Inflammatory macrophage treated with lipopolysaccharide for 1 hour (primary cell): ENCODE measurements at regions not wholly inside any gene's neighbourhood (a gene's known extent, or its start where the extent isn't known, plus 50 kb on each side); places are given as distances from the start of the nearest gene placed in this dataset.

ENCODE experiments used
- DNase-seq, 2 donors: peaks; one replicate each; pipeline ENCODE4 v3.0.0-alpha.2; 2020 to 2022

DNA sequence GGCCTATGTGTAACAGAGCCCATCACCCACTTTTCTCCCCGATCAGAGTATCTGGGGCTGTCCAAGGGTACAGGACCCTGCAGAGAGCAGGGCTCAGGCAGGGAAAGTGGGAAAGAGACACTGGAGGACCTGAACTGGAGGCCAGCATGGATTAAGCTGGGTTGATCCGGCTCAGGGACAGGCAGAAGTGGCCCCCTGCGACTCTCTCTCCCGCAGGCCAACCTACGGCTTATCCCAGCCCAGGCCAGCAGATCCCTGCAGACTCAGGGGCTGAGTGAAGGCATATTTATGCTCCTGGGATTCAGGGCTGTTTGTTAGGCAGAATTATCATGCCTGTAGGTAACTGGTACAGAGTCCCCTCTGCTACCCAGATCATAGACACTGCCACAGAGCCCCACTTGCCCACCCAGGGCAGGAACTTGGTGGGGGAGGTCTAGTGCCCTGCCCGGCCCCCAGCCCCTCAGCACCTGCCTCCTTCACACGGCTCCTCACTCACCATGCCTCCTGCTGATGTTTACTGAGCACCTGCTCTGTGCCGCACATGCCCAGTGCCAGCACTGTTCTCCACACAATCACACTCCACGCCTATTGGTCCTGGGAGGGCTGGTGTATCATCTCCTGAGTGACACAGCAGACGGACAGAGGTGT, 87.3 kb downstream of the ADRA2C start:
- DNase-seq: no peak

DNA sequence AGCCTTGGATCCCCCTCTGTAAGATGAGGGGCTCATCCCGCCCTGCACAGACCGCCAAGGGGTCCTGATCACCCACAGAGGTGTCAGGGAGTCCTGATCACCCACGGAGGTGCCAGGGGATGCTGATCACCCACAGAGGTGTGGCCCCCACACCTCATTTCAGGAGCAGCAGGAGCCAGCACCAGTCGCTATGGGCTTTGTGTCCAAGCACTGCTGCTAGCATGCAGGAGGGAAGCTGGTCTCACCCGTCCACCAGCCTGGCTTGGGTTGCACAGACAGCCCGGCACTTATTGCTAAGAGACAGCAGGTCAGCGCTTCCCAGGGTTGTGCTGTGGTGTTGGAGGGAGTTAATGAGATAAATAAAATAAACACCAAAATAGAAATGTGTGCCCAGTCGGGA, 88.5 kb downstream of the ADRA2C start:
- DNase-seq: no peak

DNA sequence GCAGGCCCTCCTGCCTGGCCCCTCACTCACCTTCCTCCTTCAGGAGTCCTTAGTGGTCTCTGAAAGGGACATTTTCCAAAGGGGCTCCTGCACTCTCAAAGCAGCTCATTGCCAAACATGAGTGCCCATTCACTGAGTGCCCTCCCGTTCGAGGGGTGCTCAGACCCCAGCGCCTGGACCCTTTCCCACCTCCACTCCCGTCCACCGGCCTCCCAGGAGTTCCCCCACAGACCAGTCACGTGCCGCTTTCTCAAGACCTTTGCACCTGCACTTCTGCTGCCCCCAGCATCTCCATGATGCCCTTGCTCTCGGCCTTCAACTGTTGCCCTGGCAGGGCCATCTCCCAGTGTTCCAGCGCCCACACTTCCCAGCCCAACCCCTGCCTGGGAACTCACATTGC, 89.5 kb downstream of the ADRA2C start:
- no peak for DNase-seq

DNA sequence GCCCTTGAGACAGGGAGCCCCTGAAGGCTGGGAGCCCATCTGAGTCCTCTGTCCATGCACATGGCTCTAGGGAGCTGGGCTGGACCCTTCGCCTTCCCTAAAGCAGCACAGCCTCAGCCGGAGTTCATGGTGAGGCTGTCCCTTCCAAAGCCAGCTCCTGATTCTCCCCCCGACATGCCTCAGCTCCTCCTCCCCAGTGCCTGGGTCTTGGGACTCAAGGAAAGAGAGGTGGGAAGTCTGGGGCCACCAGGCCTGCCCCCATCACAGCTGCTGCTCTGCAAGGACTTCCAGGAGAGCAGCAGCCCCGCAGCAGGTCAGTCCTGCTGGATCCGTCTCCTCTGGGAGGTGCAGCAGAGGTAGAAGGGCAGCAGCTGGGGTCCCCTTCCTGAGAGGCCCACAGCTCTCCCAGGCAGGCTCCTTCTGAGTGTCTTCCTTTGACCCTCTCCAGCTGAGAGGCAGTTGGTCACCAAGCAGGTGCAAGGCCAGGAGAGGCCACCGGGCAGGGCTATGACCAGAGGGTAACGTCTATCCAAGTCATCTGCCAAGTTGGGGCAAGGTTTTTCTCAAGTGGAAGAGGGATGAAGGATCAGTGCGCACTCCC, 90.5 kb downstream of the ADRA2C start:
- DNase-seq: no peak

DNA sequence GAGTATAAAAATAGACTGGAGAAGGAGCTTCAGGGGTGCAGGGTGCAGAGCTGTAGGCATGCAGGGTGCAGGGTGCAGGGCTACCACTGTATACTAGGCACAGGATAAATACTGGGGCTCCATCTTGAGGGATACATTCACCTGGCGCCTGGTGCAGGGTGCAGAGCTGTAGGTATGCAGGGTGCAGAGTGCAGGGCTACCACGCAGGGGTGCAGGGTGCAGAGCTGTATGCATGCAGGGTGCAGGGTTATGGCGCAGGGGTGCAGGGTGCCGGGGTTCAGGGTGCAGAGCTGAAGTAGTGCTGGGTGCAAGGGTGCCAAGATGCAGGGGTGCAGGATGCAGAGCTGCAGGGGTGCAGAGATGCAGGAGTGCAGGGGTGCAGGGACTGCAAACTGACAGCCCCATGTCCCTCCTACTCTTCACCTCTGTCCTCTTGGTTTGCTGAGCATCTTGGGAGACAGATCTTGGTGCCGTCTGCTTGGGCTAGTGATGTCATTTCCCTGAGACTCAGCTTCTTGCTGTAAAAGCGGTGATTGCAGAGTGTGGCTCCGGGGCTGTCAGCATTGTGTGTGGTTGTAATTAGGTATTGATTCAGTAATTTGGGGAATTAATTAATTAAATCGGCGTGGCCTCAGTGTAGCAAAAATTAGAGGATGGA, 91.2 kb downstream of the ADRA2C start:
- no peak for DNase-seq

DNA sequence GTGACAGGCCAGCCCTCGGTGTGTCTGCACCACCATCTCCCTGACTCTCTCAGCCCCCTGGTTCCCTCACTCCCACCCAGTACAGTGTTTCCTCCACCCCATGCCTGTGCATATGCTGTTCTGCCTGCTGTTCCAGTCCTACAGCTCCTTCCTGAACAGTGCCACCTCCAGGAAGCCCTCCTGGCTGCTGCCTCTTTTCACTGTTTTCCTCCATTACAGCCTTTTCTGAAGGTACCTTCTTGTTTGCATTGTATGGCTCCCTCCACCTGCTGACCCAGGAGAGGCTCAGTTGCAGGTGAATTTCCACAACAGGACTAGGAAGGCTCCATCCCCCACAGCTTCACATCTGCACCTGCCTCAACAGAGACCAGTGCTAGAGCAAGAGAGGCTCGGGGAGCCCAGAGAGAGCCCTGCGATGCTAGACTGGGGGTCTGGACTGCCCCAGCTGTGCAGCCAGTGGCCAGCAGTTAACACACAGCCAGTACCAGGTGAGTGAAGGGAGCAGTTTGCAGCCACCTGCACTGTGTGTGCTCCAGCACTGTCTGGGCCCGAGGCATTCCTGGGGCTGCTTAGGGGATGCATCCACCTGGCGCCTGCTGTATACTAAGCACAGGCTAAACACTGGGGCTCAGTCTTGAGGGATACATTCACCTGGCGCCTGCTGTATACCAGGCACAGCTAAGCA, 92.0 kb downstream of the ADRA2C start:
- DNase-seq: no peak

DNA sequence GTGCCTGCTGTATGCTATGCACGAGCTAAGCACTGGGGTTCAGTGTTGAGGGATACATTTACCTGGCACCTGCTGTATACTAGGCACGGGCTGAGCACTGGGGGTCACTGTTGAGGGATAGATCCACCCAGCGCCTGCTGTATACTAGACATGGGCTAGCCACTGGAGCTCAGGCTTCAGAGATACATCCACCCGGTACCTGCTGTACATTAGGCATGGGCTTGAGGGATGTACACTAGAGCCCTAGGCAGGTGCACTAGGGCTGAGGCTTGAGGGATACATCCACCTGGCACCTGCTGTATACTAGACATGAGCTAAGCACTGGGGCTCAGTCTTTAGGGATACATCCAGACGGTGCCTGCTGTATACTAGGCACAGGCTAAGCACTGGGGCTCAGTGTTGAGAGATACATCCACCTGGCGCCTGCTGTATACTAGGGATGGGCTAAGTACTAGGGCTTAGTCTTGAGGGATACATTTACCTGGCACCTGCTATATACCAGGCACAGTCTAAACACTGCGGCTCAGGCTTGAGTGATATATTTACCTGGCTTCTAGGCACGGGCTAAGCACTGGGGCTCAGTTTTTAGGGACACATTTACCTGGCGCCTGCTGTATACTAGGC, 92.7 kb downstream of the ADRA2C start:
- no peak for DNase-seq

DNA sequence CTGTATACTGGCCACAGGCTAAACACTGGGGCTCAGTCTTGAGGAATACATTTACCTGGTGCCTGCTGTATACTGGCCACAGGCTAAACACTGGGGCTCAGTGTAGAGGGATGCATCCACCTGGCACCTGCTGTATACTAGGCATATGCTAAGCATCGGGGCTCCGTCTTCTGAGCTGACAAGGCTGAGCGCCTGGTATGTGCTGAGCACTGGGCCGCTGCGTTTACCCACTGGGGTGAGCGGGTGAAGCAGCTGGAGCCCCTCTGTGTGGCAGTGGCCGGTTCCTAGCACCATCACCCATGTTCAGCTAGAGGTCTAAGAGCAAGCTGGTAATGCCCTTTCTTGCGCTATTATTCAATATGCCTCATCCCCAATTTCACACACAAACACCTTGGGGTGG, 93.4 kb downstream of the ADRA2C start:
- DNase-seq: no peak

DNA sequence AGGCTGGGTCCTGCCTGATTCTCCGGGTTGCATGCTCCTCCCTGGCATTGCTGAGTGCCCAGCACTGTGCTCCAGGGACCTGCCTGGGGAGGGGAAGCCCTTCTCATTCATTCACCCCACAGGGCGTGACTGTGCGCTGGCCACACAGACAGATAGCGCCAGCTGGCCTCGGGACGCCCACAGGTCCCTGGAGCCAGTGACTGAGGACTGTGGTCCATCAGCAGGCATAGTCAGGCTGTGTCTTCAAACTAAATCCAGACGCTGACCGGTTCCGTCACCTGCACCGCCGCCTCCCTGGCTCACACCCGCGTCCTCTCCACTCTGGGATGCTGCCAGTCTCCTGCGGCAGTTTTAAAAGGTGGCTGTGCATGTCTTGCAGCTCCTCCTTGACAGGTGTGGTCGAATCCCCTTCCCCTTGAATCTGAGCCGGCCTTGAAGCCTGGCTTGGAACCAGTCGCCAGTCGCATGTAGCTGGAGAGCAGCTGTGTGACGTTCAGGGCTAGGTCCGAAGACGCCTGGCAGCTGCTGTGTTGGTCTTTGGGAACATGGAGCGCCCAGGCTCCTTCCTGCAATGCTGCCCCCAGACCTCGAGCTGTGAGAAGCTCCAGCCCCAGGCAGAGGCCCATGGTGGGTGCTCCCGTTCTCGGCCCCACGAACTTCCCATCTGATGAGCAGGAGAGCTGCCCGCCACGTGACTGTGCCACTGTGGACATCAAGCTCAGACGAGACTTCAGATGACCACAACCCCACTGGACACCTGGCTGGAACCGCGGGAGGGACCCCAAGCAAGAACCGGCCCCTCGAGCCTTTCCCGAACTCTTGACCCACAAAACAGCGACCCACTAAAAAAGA, 94.1 kb downstream of the ADRA2C start:
- DNase-seq: no peak

DNA sequence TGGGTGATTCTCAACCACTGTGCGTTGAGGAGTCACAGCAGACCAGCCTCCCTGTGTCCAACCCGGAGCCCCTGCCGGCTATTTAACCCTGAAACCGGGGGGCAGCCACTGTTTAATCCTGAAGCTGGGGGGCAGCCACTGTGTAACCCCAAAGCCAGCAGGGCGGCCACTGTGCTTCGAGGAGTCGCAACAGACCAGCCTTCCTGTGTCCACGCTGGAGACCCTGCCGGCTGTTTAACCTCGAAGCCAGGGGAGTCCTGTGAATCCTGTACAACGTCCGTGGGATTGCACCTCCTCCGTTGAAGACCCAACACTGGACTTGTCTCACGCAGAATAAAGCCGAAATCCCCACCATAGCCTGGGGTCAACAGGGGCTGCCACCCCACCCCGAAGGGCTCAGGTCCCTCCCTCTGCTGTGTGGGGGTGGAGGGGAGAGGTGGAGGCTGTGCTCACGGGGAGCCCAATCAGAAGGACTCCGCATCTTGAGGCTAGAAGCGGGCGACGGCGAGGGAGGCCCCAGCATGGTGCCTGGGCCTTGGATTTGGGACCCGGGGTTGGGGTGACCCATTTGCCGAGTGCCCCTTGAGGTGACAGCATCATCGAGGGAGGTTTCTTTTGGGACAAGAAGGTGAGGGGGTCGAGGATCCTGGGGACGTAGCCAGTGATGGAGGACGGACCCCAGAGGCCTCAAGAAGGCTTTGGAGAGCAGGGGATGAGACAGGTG, 94.9 kb downstream of the ADRA2C start:
- DNase-seq: no peak

DNA sequence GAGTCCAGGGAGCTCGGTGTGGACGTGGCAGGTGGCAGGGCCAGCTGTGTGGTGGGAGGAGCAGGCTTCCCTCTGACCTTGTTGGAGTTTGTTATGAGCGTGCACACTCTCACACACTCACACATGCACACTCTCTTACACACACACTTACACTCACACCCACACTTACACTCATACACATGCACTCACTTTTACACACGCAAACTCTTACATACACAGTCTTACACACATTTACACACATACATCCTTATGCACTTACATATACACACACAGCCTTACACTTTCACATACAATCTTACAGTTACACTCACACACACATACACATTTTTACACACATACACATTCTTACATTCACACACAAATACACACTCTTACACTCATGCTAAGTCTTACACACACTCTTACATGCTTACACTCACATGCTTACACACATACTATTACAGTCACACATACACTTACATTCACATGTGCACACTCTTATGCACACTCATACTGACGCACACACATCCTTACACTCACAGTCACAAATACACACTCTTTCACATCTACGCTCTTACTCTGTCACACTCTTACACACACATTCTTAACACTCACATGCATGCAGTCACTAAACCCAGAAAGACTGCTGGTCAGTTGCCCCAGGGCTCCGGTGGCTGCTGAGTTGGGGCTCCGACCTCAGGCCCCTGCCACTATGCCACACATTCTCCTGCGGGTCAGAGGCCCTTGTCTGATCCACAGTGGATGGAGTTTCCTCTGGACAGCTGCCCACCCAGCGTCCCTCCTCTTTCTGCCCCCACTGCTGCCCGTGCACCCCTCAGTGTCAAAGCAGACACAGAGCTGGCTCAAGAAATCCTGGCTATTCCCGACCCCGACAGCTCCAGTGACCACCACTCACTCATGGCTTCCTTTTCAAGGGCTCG, 95.8 kb downstream of the ADRA2C start:
- no peak for DNase-seq

DNA sequence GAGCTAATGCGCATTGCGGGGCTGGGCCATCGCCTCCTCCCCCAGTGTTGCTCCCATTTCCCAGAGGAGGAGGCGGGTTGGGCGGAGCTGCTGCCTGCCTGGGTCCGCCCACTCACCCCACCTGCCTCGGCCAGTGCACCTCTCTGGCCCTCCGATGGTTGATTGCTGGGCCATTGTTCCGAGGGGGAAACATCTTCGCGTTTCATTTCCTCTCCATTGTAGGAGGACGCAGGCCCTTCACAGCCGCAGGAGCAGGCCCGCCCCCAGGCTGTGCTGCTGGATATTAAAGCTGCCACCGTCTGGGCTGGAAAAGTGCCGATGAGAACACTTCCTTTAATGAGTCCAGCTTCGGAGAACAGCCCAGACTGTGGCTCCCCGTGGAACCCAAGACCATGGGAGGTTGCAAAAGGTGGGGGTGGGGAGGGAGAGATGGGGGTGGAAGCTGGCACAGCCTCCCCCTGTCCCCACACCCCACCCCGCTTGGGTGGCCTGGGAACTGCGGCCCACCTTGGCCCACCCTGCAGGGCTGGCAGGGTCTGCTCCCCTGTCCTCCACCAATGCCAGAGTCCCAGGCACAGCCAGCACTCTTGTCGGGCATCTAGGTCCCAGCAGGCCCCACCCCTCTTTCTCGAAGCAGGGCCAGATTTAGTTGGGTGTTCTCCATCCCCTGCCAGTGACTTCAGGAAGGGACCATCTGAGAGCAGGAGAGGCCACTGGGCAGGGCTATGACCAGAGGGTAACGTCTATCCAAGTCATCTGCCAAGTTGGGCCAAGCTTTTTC, 96.6 kb downstream of the ADRA2C start:
- no peak for DNase-seq

DNA sequence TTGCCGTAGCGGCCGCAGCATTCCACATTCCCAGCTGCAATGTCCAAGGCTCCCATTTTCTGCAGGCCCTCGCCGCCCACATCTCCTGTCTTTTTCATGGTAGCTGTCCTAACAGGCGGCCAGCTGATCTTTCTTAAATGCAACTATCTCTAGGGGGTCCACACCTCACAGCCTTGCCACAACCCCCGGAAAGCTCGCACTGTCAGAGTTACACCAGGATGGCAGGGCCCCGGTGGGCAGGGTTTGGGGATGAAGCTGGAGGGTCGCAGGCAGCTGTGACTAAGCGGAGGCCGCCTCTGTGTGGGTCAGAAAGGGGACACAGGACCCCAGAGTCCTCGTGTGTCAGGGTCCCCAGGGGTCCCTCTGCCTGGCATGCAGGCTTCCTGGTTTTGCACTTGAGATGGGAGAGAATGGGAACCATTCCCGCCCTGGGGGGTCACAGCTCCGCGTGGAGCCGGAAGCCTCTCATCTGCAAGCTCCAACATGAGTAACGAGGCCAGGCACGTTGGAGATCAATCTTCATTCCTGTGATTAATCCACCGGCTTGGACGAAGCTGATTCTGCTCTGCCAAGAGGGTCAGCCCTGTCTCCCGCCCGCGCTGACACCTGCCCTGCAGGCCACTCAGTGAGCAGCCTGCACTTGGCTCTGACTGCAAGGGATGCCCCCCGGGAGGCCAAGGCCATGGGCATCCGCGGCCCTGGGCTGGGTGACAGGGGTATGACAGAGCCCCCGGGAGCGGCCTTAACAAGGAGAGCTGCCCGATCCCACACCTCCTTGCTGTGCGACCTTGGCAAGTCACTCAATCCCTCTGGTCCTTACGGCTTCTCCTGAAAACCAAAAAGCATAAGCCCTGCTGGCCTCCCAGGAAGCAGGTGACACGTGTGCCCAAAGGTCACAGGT, 97.9 kb downstream of the ADRA2C start:
- no peak for DNase-seq

DNA sequence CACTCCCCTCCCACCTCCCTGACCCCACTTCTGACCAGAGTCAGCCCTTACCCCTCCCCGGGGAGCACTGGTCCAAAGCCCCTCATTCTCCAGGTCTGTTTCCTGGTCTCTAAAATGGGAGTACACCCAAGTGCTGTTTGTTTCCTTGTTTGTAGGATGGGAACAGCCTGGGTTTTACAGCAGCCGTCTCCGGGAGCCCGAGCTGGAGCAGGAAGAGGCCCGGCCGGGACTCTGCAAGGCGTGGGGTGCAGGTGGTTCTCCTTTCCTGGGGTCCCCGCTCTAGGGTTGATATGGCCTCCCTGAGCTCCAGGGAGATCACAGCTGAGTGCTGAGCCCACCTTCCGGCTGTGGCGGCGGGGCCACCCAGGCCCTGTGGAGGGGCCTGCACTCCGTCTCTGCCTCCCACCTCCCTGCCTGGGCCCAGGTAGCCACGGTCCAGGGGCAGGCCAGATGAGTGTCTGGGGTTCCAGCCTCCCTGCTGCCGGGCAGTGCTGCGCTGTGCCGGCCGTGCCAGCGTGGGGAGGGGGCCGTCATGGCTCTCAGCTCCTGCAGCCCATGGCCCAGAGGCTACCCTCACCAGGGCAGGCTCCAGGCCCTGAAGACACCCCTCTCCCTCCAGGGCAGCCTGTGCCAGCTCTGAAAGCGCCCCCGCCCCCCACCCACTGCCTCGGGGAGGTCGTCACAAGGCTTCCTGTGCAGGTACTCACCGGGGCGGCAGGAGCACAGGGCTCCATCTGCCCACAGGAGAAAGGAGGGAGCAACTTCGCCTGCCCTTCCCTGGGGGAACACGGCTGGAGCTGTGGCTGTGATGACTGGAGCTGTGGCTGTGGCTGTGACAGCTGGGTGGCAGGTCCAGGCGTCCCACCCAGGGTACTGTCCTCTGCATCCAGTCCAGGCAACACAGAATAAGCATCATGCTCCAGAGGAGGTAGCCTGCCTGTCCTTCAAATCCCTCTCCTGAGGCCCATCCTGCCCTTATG, 98.8 kb downstream of the ADRA2C start:
- no peak for DNase-seq

DNA sequence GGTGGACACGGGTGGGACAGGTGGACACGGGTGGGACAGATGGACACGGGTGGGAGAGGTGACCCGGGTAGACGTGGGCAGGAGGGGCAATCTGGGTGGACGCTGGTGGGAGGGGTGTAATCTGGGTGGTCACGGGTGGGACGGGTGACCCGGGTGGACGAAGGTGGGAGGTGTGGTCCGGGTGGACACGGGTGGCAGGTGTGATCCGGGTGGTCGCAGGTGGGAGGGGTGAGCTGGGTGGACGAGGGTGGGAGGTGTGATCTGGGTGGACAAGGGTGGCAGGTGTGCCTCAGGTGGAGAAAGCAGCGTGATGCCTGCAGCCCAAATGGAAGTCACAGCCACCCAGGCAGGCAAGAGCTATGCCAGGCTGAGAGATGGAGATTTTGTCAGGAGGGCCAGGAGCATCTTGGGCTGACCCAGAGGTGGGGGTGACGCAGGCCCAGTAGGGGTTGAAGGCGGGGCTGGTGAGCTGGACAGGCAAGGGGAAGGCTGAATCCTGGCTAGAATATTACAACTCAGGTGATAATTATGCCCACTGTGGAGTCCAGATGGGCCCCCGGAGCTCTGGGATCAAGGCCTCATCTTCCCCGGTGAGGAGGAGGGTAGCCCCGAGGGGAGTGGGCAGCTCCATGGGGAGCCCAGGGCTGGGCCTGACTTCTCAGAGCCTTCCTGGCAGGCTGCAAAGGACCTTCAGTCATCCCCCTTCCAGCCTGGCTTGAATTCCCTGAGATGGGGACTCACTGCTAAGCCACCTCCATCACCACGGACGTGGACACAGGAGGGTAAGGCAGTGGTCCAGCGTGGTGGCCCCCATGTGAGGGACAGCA, 100.0 kb downstream of the ADRA2C start:
- DNase-seq: no peak

DNA sequence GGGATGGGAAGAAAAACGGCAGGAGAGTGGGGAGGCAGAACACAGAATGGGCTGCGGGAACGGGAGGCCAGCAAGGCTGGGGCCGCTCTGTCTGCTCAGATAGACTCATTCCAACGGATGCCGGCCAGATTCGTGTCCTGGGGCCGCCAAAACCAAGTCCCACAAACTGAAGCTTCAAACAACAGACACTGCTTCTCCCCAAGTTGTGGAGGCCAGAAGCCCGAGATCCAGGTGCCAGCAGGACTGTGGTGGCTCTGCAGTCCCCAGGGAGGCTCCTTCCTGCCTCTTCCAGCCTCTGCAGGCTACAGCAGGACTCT, 100.6 kb downstream of the ADRA2C start:
- no peak for DNase-seq
